ENCODE measurements at regions not wholly inside any gene's neighbourhood (a gene's known extent, or its start where the extent isn't known, plus 50 kb on each side); places are given as distances from the start of the nearest gene placed in this dataset.

- H3K27ac ChIP-seq = no peak overlapping the region
- TF ChIP-seq POLR2AphosphoS5 (IDR thresholded peaks at IDR 0.05) (no peak), CTCF (IDR thresholded peaks at IDR 0.05) (no peak), POLR2A (IDR thresholded peaks at IDR 0.05) (no peak), EP300 (IDR thresholded peaks at IDR 0.05) (no peak)
- no peaks in the 10 kb centered on the region for H3K9me3 ChIP-seq
- H3K27me3 ChIP-seq = no peaks in the 10 kb centered on the region
- ATAC-seq (ENCODE audit: low FRiP score in 2 of 2) (no peak), DNase-seq (no peak)
- H3K36me3 ChIP-seq = no peaks in the 10 kb centered on the region
- WGBS, 2 donors = 90 to 99% methylated on average over 4 of the region's 4 CpGs
- H3K4me1 ChIP-seq = no peaks in the 10 kb centered on the region
- no peak overlapping the region for H3K4me3 ChIP-seq
These were observed 64.3 kb downstream of the ZNF281 start for GRCh38 chr1:200345520-200345919.

DNA sequence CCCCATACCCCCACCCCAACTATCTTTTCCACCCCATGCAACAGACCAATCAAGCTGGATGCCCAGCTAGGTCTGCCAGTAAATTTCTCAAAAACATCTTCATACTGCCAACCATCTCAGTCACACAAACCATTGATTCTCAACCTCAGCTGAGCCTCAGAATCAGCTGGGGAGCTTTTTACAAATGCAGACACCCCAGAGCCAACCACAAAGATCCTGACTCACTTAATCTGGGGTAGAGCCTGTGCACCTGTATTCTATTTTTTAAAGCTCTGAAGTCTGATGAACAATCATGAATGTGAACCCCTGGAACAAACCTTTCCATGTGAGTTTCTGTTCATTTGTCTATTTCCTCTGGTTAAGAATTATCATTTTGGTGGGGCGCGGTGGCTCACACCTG is 66.0 kb downstream of the ZNF281 start:
- no peak for TF ChIP-seq EP300 (IDR thresholded peaks at IDR 0.05)
- Histone ChIP-seq H3K36me3 (no peaks in the 10 kb centered on the region), H3K27ac (no peak overlapping the region), H3K4me1 (no peaks in the 10 kb centered on the region), H3K4me3 (no peak overlapping the region), H3K27me3 (no peaks in the 10 kb centered on the region), H3K9me3 (no peaks in the 10 kb centered on the region)
- 97 to 100% methylated on average over 2 of the region's 2 CpGs for WGBS, 2 donors
- DNase-seq (no peak), ATAC-seq (ENCODE audit: low FRiP score in 2 of 2) (no peak)

- no peak for TF ChIP-seq CTCF (IDR thresholded peaks at IDR 0.05)
- no peak for TF ChIP-seq POLR2A (IDR thresholded peaks at IDR 0.05)
- no peak for TF ChIP-seq EP300 (IDR thresholded peaks at IDR 0.05)
- TF ChIP-seq POLR2AphosphoS5 (IDR thresholded peaks at IDR 0.05) = no peak
These were observed 67.1 kb downstream of the ZNF281 start for GRCh38 chr1:200342511-200343311.

GRCh38 chr1:200338451-200338850 is 71.4 kb downstream of the ZNF281 start:
- WGBS, 2 donors = 73 to 79% methylated on average over 2 of the region's 2 CpGs
- TF ChIP-seq POLR2AphosphoS5 (IDR thresholded peaks at IDR 0.05) (no peak), EP300 (IDR thresholded peaks at IDR 0.05) (no peak), CTCF (IDR thresholded peaks at IDR 0.05) (no peak), POLR2A (IDR thresholded peaks at IDR 0.05) (no peak)
- Histone ChIP-seq H3K4me1 (no peaks in the 10 kb centered on the region), H3K9me3 (no peaks in the 10 kb centered on the region), H3K4me3 (no peak overlapping the region), H3K27ac (no peak overlapping the region), H3K36me3 (no peaks in the 10 kb centered on the region), H3K27me3 (no peaks in the 10 kb centered on the region)
- no peak for ATAC-seq (ENCODE audit: low FRiP score in 2 of 2)
- no peak for DNase-seq

More at GRCh38 chr1:200342511-200343311, 67.1 kb downstream of the ZNF281 start:
- H3K4me3 ChIP-seq = no peak overlapping the region
- WGBS, 2 donors = 76 to 77% methylated on average over 5 of the region's 5 CpGs
- no peaks in the 10 kb centered on the region for H3K27me3 ChIP-seq
- H3K27ac ChIP-seq = no peak overlapping the region
- no peaks in the 10 kb centered on the region for H3K4me1 ChIP-seq
- no peaks in the 10 kb centered on the region for H3K36me3 ChIP-seq
- ATAC-seq (ENCODE audit: low FRiP score in 2 of 2) (no peak), DNase-seq (no peak)
- no peaks in the 10 kb centered on the region for H3K9me3 ChIP-seq

GRCh38 chr1:200337831-200338230 is 72.0 kb downstream of the ZNF281 start:
- Histone ChIP-seq H3K4me3 (no peak overlapping the region), H3K9me3 (no peaks in the 10 kb centered on the region), H3K27me3 (no peaks in the 10 kb centered on the region), H3K27ac (no peak overlapping the region), H3K4me1 (no peaks in the 10 kb centered on the region), H3K36me3 (no peaks in the 10 kb centered on the region)
- 79 to 81% methylated on average over 3 of the region's 3 CpGs for WGBS, 2 donors
- no peak for TF ChIP-seq POLR2AphosphoS5 (IDR thresholded peaks at IDR 0.05)
- no peak for TF ChIP-seq EP300 (IDR thresholded peaks at IDR 0.05)
- TF ChIP-seq POLR2A (IDR thresholded peaks at IDR 0.05) = no peak
- ATAC-seq (ENCODE audit: low FRiP score in 2 of 2) = no peak
- DNase-seq = no peak

GRCh38 chr1:200337410-200337809 is 72.4 kb downstream of the ZNF281 start:
- H3K27me3 ChIP-seq = no peaks in the 10 kb centered on the region
- no peaks in the 10 kb centered on the region for H3K36me3 ChIP-seq
- H3K9me3 ChIP-seq = no peaks in the 10 kb centered on the region
- TF ChIP-seq CTCF (IDR thresholded peaks at IDR 0.05) = no peak
- no peak for TF ChIP-seq POLR2AphosphoS5 (IDR thresholded peaks at IDR 0.05)
- no peak for TF ChIP-seq POLR2A (IDR thresholded peaks at IDR 0.05)
- TF ChIP-seq EP300 (IDR thresholded peaks at IDR 0.05) = no peak
- 62 to 70% methylated on average over 2 of the region's 2 CpGs for WGBS, 2 donors
- H3K27ac ChIP-seq = peak overlapping the region in 1 of 4 donors; percentile 11
- ATAC-seq (ENCODE audit: low FRiP score in 2 of 2) (no peak), DNase-seq (no peak)
- no peaks in the 10 kb centered on the region for H3K4me1 ChIP-seq
- H3K4me3 ChIP-seq = no peak overlapping the region

All from upper lobe of left lung (tissue), 6 donors.